ENCODE measurements at regions not wholly inside any gene's neighbourhood (a gene's known extent, or its start where the extent isn't known, plus 50 kb on each side); places are given as distances from the start of the nearest gene placed in this dataset.

GRCh38 chr2:176508984-176509740 lies 239.9 kb downstream of the MTX2 start:
- DNase-seq (ENCODE audit: low spot score) (no peak), ATAC-seq (peak; percentile 61 to 80)
- Mint-ChIP-seq H3K9me3 (no peaks in the 10 kb centered on the region), H3K4me1 (ENCODE audit: low read depth in 2 of 2) (peaks cover 6 to 15% of the 10 kb centered on the region in 2 donors), H3K36me3 (no peaks in the 10 kb centered on the region), H3K27me3 (peaks cover 10 to 13% of the 10 kb centered on the region in 2 donors), H3K4me3 (peak overlapping the region; percentile 31), H3K27ac (peak overlapping the region in 1 of 2 donors; percentile 17)

GRCh38 chr2:176514276-176514675 lies 245.0 kb downstream of the MTX2 start:
- DNase-seq (ENCODE audit: low spot score) (no peak), ATAC-seq (no peak)
- no peaks in the 10 kb centered on the region for H3K9me3 Mint-ChIP-seq
- peaks cover 13 to 19% of the 10 kb centered on the region in 2 donors for H3K4me1 Mint-ChIP-seq (ENCODE audit: low read depth in 2 of 2)
- H3K36me3 Mint-ChIP-seq = no peaks in the 10 kb centered on the region
- no peak overlapping the region for H3K4me3 Mint-ChIP-seq
- peaks cover 6 to 12% of the 10 kb centered on the region in 2 donors for H3K27me3 Mint-ChIP-seq
- no peak overlapping the region for H3K27ac Mint-ChIP-seq

- no peak for DNase-seq (ENCODE audit: low spot score)
- H3K4me1 Mint-ChIP-seq (ENCODE audit: low read depth in 2 of 2) = peaks cover 11 to 17% of the 10 kb centered on the region in 2 donors
- H3K9me3 Mint-ChIP-seq = no peaks in the 10 kb centered on the region
- H3K27me3 Mint-ChIP-seq = peaks cover 6 to 10% of the 10 kb centered on the region in 2 donors
- no peak for ATAC-seq
- no peak overlapping the region for H3K4me3 Mint-ChIP-seq
- no peak overlapping the region for H3K27ac Mint-ChIP-seq
- H3K36me3 Mint-ChIP-seq = no peaks in the 10 kb centered on the region
These were observed 245.7 kb downstream of the MTX2 start for GRCh38 chr2:176514805-176515500.

GRCh38 chr2:176516051-176516602 lies 246.9 kb downstream of the MTX2 start:
- H3K27me3 Mint-ChIP-seq = peaks cover 6 to 8% of the 10 kb centered on the region in 2 donors
- DNase-seq (ENCODE audit: low spot score) (no peak), ATAC-seq (no peak)
- H3K27ac Mint-ChIP-seq = no peak overlapping the region
- peak overlapping the region; percentile 4 for H3K4me3 Mint-ChIP-seq
- H3K4me1 Mint-ChIP-seq (ENCODE audit: low read depth in 2 of 2) = peaks cover 11 to 17% of the 10 kb centered on the region in 2 donors
- no peaks in the 10 kb centered on the region for H3K36me3 Mint-ChIP-seq
- no peaks in the 10 kb centered on the region for H3K9me3 Mint-ChIP-seq

GRCh38 chr2:176518823-176519222 lies 249.6 kb downstream of the MTX2 start:
- no peaks in the 10 kb centered on the region for H3K9me3 Mint-ChIP-seq
- no peak overlapping the region for H3K27ac Mint-ChIP-seq
- H3K4me3 Mint-ChIP-seq = no peak overlapping the region
- no peaks in the 10 kb centered on the region for H3K36me3 Mint-ChIP-seq
- H3K4me1 Mint-ChIP-seq (ENCODE audit: low read depth in 2 of 2) = peaks cover 11 to 17% of the 10 kb centered on the region in 2 donors
- no peak for DNase-seq (ENCODE audit: low spot score)
- peak in 1 of 2 donors; percentile 20 for ATAC-seq
- H3K27me3 Mint-ChIP-seq = peaks cover under 1 to 14% of the 10 kb centered on the region in 2 donors

GRCh38 chr2:176521878-176522670 lies 252.8 kb downstream of the MTX2 start:
- no peaks in the 10 kb centered on the region for H3K36me3 Mint-ChIP-seq
- no peak overlapping the region for H3K4me3 Mint-ChIP-seq
- no peak for ATAC-seq
- DNase-seq (ENCODE audit: low spot score) = no peak
- H3K9me3 Mint-ChIP-seq = no peaks in the 10 kb centered on the region
- peaks cover 18 to 24% of the 10 kb centered on the region in 2 donors for H3K27me3 Mint-ChIP-seq
- H3K27ac Mint-ChIP-seq = no peak overlapping the region
- H3K4me1 Mint-ChIP-seq (ENCODE audit: low read depth in 2 of 2) = peaks cover 0 to 3% of the 10 kb centered on the region in 2 donors

GRCh38 chr2:176525086-176525485 lies 255.8 kb downstream of the MTX2 start:
- H3K27me3 Mint-ChIP-seq = peaks cover 36 to 38% of the 10 kb centered on the region in 2 donors
- no peak overlapping the region for H3K4me3 Mint-ChIP-seq
- ATAC-seq (no peak), DNase-seq (ENCODE audit: low spot score) (no peak)
- H3K36me3 Mint-ChIP-seq = no peaks in the 10 kb centered on the region
- no peaks in the 10 kb centered on the region for H3K9me3 Mint-ChIP-seq
- H3K27ac Mint-ChIP-seq = no peak overlapping the region
- H3K4me1 Mint-ChIP-seq (ENCODE audit: low read depth in 2 of 2) = no peaks in the 10 kb centered on the region

GRCh38 chr2:176526995-176527901 lies 258.0 kb downstream of the MTX2 start:
- Mint-ChIP-seq H3K4me3 (no peak overlapping the region), H3K27ac (no peak overlapping the region), H3K36me3 (no peaks in the 10 kb centered on the region), H3K9me3 (no peaks in the 10 kb centered on the region), H3K4me1 (ENCODE audit: low read depth in 2 of 2) (no peaks in the 10 kb centered on the region), H3K27me3 (peaks cover 36 to 38% of the 10 kb centered on the region in 2 donors)
- no peak for DNase-seq (ENCODE audit: low spot score)
- no peak for ATAC-seq

- H3K9me3 Mint-ChIP-seq = no peaks in the 10 kb centered on the region
- H3K36me3 Mint-ChIP-seq = no peaks in the 10 kb centered on the region
- no peaks in the 10 kb centered on the region for H3K4me1 Mint-ChIP-seq (ENCODE audit: low read depth in 2 of 2)
These were observed 262.4 kb downstream of the MTX2 start for GRCh38 chr2:176531608-176532007.

GRCh38 chr2:176533505-176534193 lies 264.4 kb downstream of the MTX2 start:
- H3K4me1 Mint-ChIP-seq (ENCODE audit: low read depth in 2 of 2) = no peaks in the 10 kb centered on the region
- no peak overlapping the region for H3K27ac Mint-ChIP-seq
- peaks cover 29 to 31% of the 10 kb centered on the region in 2 donors for H3K27me3 Mint-ChIP-seq
- H3K36me3 Mint-ChIP-seq = no peaks in the 10 kb centered on the region
- DNase-seq (ENCODE audit: low spot score) = no peak
- no peak for ATAC-seq
- H3K4me3 Mint-ChIP-seq = no peak overlapping the region
- H3K9me3 Mint-ChIP-seq = no peaks in the 10 kb centered on the region

More at GRCh38 chr2:176531608-176532007, 262.4 kb downstream of the MTX2 start:
- peaks cover 35 to 40% of the 10 kb centered on the region in 2 donors for H3K27me3 Mint-ChIP-seq
- no peak for DNase-seq (ENCODE audit: low spot score)
- no peak overlapping the region for H3K4me3 Mint-ChIP-seq
- H3K27ac Mint-ChIP-seq = no peak overlapping the region
- no peak for ATAC-seq

- peaks cover 21 to 24% of the 10 kb centered on the region in 2 donors for H3K27me3 Mint-ChIP-seq
- H3K36me3 Mint-ChIP-seq = no peaks in the 10 kb centered on the region
- no peak overlapping the region for H3K27ac Mint-ChIP-seq
- no peak for ATAC-seq
- H3K4me1 Mint-ChIP-seq (ENCODE audit: low read depth in 2 of 2) = no peaks in the 10 kb centered on the region
- no peaks in the 10 kb centered on the region for H3K9me3 Mint-ChIP-seq
- H3K4me3 Mint-ChIP-seq = no peak overlapping the region
- no peak for DNase-seq (ENCODE audit: low spot score)
These were observed 265.7 kb downstream of the MTX2 start for GRCh38 chr2:176534798-176535466.
